ENCODE measurements at regions not wholly inside any gene's neighbourhood (a gene's known extent, or its start where the extent isn't known, plus 50 kb on each side); places are given as distances from the start of the nearest gene placed in this dataset.

DNA sequence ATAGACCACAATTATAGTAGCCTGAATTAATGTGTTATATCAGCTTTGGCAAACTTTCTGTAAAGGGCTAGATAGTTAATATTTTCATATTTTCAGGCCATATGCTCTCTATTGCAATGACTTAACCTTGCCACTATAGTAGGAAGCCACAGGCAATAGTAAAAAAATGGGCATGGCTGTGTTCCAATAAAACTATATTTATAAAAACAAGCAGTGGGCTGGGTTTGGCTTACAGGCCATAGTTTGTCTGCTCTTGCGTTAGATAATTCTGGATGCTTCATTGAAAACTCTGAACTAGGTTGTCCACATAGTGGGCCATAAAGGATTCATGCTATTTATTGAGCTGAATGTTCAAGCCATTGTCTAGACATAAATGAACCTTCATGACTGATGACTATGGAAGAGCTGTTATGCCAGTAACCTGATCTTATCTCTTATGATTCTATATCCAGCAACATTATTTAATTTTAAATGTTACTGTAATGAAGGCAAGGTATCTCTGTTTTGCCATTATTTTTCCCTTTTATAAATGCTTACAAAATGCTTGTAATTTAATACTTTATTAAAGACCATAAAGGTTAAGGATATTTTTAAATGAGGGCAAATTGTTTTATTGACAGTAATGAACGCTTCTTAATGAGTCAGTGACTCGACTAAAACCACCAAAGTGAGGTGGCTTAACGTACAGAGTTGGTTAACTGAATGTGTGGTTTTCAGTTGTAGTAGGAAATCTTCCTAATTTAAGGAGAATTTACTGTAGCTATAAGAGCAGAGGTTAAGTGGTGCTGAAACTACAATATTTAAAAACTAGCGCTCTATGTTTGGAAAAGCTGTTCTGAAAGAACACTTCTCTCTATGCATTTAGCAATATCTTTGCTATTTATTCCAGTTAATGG, 560.6 kb downstream of the PRR16 start:
- TF ChIP-seq, protein P1, sequence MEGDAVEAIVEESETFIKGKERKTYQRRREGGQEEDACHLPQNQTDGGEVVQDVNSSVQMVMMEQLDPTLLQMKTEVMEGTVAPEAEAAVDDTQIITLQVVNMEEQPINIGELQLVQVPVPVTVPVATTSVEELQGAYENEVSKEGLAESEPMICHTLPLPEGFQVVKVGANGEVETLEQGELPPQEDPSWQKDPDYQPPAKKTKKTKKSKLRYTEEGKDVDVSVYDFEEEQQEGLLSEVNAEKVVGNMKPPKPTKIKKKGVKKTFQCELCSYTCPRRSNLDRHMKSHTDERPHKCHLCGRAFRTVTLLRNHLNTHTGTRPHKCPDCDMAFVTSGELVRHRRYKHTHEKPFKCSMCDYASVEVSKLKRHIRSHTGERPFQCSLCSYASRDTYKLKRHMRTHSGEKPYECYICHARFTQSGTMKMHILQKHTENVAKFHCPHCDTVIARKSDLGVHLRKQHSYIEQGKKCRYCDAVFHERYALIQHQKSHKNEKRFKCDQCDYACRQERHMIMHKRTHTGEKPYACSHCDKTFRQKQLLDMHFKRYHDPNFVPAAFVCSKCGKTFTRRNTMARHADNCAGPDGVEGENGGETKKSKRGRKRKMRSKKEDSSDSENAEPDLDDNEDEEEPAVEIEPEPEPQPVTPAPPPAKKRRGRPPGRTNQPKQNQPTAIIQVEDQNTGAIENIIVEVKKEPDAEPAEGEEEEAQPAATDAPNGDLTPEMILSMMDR (IDR thresholded peaks at IDR 0.05): no peak
- no peak for TF ChIP-seq POLR2A (IDR thresholded peaks at IDR 0.05)

Data from heart left ventricle (tissue), 13 donors.